ENCODE measurements at regions not wholly inside any gene's neighbourhood (a gene's known extent, or its start where the extent isn't known, plus 50 kb on each side); places are given as distances from the start of the nearest gene placed in this dataset.

DNA sequence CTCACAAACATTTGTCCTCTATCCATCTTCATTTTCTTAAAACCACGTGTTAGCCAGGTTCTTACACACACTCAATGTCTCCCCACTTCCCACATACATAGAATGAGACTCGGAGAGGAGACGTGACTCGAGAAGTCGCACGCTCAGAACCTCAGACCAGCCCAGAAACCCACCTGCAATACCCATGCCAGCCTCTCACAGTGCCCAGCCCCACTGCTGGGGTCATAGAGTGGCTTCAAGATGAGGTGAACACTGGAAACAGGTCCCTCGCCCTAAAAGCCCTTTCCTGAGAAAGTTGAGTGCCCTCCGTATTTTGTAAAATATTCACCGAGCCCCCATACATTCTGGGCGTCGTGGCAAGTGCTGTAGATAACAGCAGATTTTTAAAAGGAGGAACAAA, 487.4 kb downstream of the EIPR1 start (continued):
- TF ChIP-seq, protein P1, sequence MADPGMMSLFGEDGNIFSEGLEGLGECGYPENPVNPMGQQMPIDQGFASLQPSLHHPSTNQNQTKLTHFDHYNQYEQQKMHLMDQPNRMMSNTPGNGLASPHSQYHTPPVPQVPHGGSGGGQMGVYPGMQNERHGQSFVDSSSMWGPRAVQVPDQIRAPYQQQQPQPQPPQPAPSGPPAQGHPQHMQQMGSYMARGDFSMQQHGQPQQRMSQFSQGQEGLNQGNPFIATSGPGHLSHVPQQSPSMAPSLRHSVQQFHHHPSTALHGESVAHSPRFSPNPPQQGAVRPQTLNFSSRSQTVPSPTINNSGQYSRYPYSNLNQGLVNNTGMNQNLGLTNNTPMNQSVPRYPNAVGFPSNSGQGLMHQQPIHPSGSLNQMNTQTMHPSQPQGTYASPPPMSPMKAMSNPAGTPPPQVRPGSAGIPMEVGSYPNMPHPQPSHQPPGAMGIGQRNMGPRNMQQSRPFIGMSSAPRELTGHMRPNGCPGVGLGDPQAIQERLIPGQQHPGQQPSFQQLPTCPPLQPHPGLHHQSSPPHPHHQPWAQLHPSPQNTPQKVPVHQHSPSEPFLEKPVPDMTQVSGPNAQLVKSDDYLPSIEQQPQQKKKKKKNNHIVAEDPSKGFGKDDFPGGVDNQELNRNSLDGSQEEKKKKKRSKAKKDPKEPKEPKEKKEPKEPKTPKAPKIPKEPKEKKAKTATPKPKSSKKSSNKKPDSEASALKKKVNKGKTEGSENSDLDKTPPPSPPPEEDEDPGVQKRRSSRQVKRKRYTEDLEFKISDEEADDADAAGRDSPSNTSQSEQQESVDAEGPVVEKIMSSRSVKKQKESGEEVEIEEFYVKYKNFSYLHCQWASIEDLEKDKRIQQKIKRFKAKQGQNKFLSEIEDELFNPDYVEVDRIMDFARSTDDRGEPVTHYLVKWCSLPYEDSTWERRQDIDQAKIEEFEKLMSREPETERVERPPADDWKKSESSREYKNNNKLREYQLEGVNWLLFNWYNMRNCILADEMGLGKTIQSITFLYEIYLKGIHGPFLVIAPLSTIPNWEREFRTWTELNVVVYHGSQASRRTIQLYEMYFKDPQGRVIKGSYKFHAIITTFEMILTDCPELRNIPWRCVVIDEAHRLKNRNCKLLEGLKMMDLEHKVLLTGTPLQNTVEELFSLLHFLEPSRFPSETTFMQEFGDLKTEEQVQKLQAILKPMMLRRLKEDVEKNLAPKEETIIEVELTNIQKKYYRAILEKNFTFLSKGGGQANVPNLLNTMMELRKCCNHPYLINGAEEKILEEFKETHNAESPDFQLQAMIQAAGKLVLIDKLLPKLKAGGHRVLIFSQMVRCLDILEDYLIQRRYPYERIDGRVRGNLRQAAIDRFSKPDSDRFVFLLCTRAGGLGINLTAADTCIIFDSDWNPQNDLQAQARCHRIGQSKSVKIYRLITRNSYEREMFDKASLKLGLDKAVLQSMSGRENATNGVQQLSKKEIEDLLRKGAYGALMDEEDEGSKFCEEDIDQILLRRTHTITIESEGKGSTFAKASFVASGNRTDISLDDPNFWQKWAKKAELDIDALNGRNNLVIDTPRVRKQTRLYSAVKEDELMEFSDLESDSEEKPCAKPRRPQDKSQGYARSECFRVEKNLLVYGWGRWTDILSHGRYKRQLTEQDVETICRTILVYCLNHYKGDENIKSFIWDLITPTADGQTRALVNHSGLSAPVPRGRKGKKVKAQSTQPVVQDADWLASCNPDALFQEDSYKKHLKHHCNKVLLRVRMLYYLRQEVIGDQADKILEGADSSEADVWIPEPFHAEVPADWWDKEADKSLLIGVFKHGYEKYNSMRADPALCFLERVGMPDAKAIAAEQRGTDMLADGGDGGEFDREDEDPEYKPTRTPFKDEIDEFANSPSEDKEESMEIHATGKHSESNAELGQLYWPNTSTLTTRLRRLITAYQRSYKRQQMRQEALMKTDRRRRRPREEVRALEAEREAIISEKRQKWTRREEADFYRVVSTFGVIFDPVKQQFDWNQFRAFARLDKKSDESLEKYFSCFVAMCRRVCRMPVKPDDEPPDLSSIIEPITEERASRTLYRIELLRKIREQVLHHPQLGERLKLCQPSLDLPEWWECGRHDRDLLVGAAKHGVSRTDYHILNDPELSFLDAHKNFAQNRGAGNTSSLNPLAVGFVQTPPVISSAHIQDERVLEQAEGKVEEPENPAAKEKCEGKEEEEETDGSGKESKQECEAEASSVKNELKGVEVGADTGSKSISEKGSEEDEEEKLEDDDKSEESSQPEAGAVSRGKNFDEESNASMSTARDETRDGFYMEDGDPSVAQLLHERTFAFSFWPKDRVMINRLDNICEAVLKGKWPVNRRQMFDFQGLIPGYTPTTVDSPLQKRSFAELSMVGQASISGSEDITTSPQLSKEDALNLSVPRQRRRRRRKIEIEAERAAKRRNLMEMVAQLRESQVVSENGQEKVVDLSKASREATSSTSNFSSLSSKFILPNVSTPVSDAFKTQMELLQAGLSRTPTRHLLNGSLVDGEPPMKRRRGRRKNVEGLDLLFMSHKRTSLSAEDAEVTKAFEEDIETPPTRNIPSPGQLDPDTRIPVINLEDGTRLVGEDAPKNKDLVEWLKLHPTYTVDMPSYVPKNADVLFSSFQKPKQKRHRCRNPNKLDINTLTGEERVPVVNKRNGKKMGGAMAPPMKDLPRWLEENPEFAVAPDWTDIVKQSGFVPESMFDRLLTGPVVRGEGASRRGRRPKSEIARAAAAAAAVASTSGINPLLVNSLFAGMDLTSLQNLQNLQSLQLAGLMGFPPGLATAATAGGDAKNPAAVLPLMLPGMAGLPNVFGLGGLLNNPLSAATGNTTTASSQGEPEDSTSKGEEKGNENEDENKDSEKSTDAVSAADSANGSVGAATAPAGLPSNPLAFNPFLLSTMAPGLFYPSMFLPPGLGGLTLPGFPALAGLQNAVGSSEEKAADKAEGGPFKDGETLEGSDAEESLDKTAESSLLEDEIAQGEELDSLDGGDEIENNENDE (IDR thresholded peaks at IDR 0.05; ENCODE audit: insufficient replicate concordance, low read length) = no peak
- TF ChIP-seq RXRA (IDR thresholded peaks at IDR 0.05; ENCODE audit: insufficient read depth, low read depth, low read length) = no peak
- no peak for TF ChIP-seq CHD2 (IDR thresholded peaks at IDR 0.05; ENCODE audit: low read length)

Measured in H1 (cell line).